ENCODE measurements at regions not wholly inside any gene's neighbourhood (a gene's known extent, or its start where the extent isn't known, plus 50 kb on each side); places are given as distances from the start of the nearest gene placed in this dataset.
"Not testable (repeated sequence)": the region's sequence is repeated elsewhere in the genome, so short reads cannot be mapped to it uniquely, and the experiment has no call there.

- Histone ChIP-seq H3K27ac (ENCODE audit: low read depth in 1 of 2, low read length in 2 of 2) (no peak overlapping the region), H3K27me3 (ENCODE audit: control insufficient read depth in 4 of 4, insufficient read depth in 4 of 4, low read length in 3 of 4) (peaks cover 0 to 2% (median 0%) of the 10 kb centered on the region in 4 donors), H3K4me3 (ENCODE audit: low read depth in 1 of 3, low read length in 3 of 3) (no peak overlapping the region), H3K4me1 (ENCODE audit: control insufficient read depth in 4 of 4, insufficient read depth in 4 of 4, low read length in 3 of 4) (no peaks in the 10 kb centered on the region), H3K36me3 (ENCODE audit: control insufficient read depth in 4 of 4, insufficient read depth in 3 of 4, low read depth in 1 of 4, low read length in 3 of 4) (no peaks in the 10 kb centered on the region), H3K9ac (ENCODE audit: low read depth in 1 of 2, low read length in 2 of 2) (no peak overlapping the region), H3K9me3 (ENCODE audit: control insufficient read depth in 4 of 4, low read length in 3 of 4) (no peaks in the 10 kb centered on the region)
- DNase-seq (ENCODE audit: low spot score), result no peak
- TF ChIP-seq HNF4G (IDR thresholded peaks at IDR 0.05), result no peak
- TF ChIP-seq MAX (IDR thresholded peaks at IDR 0.05), result no peak
- TF ChIP-seq TAF1 (conservative IDR thresholded peaks at IDR 0.05), result no peak
- no peak for TF ChIP-seq SP1 (IDR thresholded peaks at IDR 0.05)
- TF ChIP-seq RAD21 (IDR thresholded peaks at IDR 0.05), result no peak
- TF ChIP-seq FOXA1 (IDR thresholded peaks at IDR 0.05), result no peak
- TF ChIP-seq YY1 (IDR thresholded peaks at IDR 0.05), result no peak
- no peak for TF ChIP-seq ATF3 (IDR thresholded peaks at IDR 0.05)
- no peak for TF ChIP-seq RXRA (IDR thresholded peaks at IDR 0.05)
- no peak for TF ChIP-seq JUND (IDR thresholded peaks at IDR 0.05)
- TF ChIP-seq NR2F2 (IDR thresholded peaks at IDR 0.05), result no peak
Measured at GRCh38 chr2:139674577-139674976, 894.4 kb upstream of the NXPH2 start.

- H3K4me1 ChIP-seq (ENCODE audit: control insufficient read depth in 4 of 4, insufficient read depth in 4 of 4, low read length in 3 of 4); H3K36me3 ChIP-seq (ENCODE audit: control insufficient read depth in 4 of 4, insufficient read depth in 3 of 4, low read depth in 1 of 4, low read length in 3 of 4); H3K9ac ChIP-seq (ENCODE audit: low read depth in 1 of 2, low read length in 2 of 2); H3K27me3 ChIP-seq (ENCODE audit: control insufficient read depth in 4 of 4, insufficient read depth in 4 of 4, low read length in 3 of 4); H3K27ac ChIP-seq (ENCODE audit: low read depth in 1 of 2, low read length in 2 of 2); H3K9me3 ChIP-seq (ENCODE audit: control insufficient read depth in 4 of 4, low read length in 3 of 4); H3K4me3 ChIP-seq (ENCODE audit: low read depth in 1 of 3, low read length in 3 of 3); DNase-seq (ENCODE audit: low spot score): not testable (repeated sequence)
- WGBS, result 56% methylated on average over 4 of the region's 4 CpGs
Measured at GRCh38 chr2:139673447-139673846, 893.3 kb upstream of the NXPH2 start.

GRCh38 chr2:139669675-139670074 lies 889.5 kb upstream of the NXPH2 start:
- H3K9ac ChIP-seq (ENCODE audit: low read depth in 1 of 2, low read length in 2 of 2), result no peak overlapping the region
- WGBS, result 82% methylated on average over 2 of the region's 2 CpGs
- no peaks in the 10 kb centered on the region for H3K4me1 ChIP-seq (ENCODE audit: control insufficient read depth in 4 of 4, insufficient read depth in 4 of 4, low read length in 3 of 4)
- no peak overlapping the region for H3K27ac ChIP-seq (ENCODE audit: low read depth in 1 of 2, low read length in 2 of 2)
- no peak for DNase-seq (ENCODE audit: low spot score)
- TF ChIP-seq HNF4G (IDR thresholded peaks at IDR 0.05) (no peak), MAX (IDR thresholded peaks at IDR 0.05) (no peak), REST (IDR thresholded peaks at IDR 0.05) (no peak), EGR1 (IDR thresholded peaks at IDR 0.05; ENCODE audit: low read depth in 2 of 2) (no peak), FOXA1 (IDR thresholded peaks at IDR 0.05) (no peak), YY1 (IDR thresholded peaks at IDR 0.05) (no peak), GABPA (IDR thresholded peaks at IDR 0.05 in 1 of 2, conservative IDR thresholded peaks at IDR 0.05 in 1 of 2) (no peak), SP1 (IDR thresholded peaks at IDR 0.05) (no peak), FOXA2 (IDR thresholded peaks at IDR 0.05) (no peak), TAF1 (conservative IDR thresholded peaks at IDR 0.05) (no peak), HNF4A (conservative IDR thresholded peaks at IDR 0.05) (no peak), RAD21 (IDR thresholded peaks at IDR 0.05) (no peak), ZBTB33 (IDR thresholded peaks at IDR 0.05) (no peak), JUND (IDR thresholded peaks at IDR 0.05) (no peak), ATF3 (IDR thresholded peaks at IDR 0.05) (no peak), NR2F2 (IDR thresholded peaks at IDR 0.05) (no peak)
- H3K9me3 ChIP-seq (ENCODE audit: control insufficient read depth in 4 of 4, low read length in 3 of 4), result no peaks in the 10 kb centered on the region
- no peaks in the 10 kb centered on the region for H3K36me3 ChIP-seq (ENCODE audit: control insufficient read depth in 4 of 4, insufficient read depth in 3 of 4, low read depth in 1 of 4, low read length in 3 of 4)
- peaks cover 0 to 2% (median 0%) of the 10 kb centered on the region in 4 donors for H3K27me3 ChIP-seq (ENCODE audit: control insufficient read depth in 4 of 4, insufficient read depth in 4 of 4, low read length in 3 of 4)
- no peak overlapping the region for H3K4me3 ChIP-seq (ENCODE audit: low read depth in 1 of 3, low read length in 3 of 3)

Data from liver (tissue), 7 donors.